Stimulated activated CD8-positive, alpha-beta memory T cell treated with anti-CD3 and anti-CD28 coated beads, Interleukin-7, amount 100 ng/mL, for 48 hours (primary cell): ENCODE measurements at regions not wholly inside any gene's neighbourhood (a gene's known extent, or its start where the extent isn't known, plus 50 kb on each side); places are given as distances from the start of the nearest gene placed in this dataset.
"Not testable (repeated sequence)": the region's sequence is repeated elsewhere in the genome, so short reads cannot be mapped to it uniquely, and the experiment has no call there.

Experiments
- DNase-seq, 2 donors: peaks; one replicate each; pipeline ENCODE4 v3.0.0-alpha.2; 2020; ENCODE audit warnings: low read depth in 1 of 2; ENCODE audit errors: extremely low read depth in 1 of 2

DNA sequence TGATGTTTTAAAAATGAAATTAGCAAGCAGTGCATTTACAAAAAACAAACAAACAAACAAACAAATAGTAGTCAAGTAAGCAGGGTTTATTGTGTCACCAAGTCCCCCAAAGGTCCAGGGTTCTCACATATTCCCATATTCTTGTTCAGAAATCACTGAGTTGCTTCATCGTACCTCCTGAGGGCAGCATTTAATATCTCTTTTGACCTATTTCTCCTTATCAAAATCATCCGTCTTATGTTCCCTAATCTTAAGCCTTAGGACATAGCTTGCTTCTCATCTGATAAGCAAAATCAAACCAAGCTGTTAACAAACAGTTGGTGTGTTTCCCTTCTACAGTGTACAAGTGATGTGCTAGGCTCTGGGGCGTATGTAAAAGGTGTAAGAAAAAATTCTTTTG, 109.5 kb upstream of the MAN2A1 start:
- no peak for DNase-seq

DNA sequence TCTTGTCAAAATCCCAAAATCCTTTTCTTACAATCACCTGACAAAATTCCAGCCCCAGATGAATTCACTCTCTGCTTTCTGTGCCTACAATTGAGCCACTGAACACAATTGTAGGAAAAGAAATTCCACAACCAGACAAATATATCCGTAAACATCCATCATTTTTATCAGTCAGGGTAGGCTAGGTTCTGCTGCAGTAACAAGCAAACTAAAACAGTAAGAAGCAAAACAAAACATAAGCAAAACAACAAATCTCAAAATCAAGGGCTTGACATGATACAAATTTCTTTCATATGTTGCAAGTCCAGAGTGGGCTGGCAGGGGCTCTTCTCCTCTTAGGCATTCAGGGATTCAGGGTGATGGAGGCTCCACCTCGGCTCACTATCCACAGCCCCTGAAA, 114.2 kb upstream of the MAN2A1 start:
- DNase-seq = no peak

DNA sequence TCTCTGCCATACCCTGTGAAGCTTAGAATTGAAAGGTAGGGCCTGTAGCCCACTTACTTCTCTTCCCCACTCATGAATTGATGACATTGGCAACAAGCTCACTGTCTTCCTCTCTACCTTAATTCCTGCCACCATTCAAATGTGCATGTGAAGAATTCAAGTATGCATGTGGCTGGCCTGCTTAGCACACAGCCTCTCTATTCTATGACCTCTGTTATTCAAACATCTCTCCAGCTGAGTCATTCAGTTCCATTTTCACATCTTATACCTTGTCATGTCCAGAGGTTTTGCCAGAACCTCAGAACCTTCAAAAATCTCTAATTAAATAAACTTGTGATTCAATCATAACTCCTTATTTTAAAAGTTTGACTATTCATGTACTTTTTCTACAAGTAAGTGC, 114.7 kb upstream of the MAN2A1 start:
- no peak for DNase-seq

DNA sequence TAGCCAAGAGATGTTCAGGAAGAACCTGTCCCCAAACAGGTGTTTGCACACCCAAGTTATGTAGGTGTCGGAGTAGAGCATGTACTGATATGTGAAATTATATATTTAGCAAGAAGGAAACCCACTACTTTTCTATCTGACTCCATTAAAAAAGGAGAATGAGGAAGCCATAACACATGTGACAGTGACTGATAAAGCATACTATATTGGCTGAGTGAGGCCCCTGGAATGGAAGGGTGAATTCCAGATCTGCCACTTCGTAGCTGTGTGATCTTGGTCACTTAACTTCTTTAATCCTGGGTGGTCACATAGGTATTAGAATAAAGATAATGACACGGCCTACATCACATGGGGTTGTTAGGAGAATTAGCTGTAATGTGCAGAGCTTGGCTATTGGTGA, 116.0 kb upstream of the MAN2A1 start:
- DNase-seq = no peak

DNA sequence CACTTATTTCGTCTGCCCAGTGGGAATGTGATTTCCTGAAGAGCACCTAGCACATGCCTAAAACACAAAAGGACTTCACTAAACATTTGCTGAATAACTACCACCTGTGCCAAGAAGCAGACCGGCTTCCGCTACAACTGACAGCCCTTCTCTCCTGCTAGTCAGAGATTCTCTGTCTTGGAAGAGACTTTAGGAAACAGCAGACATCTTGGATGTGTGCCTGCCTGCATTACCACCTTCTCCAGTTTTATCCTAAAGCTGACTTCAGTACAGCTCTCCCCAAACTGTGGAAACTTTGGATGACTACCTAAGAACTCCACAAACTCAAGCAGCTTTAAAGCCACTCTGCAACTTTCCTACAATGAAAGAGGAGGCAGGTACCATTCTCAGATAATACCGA, 116.5 kb upstream of the MAN2A1 start:
- DNase-seq = no peak

DNA sequence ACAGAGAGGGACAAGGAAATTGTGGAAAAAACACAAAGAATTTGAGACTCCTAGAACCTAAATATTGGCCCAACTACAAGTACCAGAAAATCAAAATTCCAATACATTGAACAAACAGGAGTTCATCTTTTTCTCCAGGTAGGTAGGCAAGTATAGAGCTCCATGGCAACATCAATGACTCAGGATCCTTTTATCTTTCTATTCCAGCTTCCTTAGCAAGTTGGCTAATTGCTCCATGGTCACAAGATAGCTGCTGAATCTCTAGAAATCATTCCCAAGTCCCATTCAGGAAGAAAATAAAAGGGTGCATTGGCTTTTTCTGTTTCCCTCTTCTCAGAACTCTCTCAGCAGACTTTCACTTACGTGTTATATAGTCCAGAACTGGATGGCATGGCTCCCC, 117.9 kb upstream of the MAN2A1 start:
- no peak for DNase-seq

DNA sequence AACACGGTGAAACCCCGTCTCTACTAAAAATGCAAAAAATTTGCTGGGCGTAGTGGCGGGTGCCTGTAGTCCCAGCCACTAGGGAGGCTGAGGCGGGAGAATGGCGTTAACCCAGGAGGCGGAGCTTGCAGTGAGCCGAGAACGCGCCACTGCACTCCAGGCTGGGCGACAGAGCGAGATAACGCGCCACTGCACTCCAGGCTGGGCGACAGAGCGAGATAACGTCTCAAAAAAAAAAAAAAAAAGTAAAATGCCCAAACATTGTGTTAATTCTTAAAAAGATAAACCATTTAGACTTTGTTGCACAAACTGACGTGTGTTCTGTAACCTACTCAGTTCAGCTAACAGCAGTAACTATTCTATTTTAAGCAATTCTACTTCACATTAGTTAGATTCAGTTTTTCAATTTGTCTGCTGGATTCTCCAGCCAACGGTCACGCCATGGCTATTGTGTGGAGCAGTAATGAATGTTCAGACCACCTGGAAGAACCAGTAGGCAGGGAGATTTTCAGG, 119.3 kb upstream of the MAN2A1 start:
- DNase-seq = no peak

DNA sequence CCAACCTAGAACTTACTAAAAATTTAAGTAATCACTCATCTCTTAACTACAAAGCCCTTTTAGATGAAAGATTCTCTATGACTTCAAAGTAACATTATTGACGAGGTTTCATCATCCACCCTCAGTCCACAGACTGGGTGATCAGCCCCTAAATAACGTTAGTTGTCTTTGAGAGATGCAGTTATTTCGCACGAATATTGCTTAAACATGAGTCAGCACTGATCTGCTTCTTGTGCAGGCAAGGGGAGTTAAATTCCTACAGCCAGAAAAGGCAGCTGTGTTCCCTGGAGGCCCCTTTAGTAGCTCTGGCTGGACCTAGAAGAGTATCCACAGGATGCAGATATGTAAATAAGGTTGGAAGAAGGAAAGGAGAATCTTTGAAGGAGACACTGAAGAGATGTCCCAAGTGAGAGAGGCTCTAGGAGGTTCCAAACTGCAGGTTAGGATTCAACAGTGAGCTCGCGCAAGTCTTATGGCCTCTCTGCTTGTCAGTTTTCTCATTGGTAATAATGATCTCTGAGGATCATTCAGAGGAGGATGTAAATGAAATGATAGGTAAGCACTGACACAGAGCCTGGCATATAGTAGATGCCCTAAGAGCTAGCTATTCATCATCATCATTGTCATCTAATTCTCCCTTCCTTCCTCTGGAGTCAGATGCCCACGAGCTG, 122.2 kb upstream of the MAN2A1 start:
- no peak for DNase-seq

DNA sequence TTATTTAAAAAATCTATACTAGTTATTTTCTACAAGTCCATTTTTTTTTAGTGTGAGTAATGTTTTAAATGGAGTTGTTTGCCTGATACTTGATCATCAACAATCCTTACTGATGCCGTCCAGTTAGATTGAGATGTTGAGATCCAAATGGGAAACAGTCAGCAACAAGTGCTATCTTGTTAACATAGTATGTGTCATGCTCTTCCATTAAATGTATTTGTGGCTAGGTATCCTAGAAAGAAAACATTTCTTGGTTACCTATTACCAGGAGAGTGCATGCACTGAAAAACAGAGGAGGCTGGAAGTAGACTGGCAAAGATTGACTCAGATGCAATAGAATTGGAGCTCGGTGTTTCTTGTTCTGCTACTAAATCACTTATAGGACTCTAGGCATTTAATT, 123.4 kb upstream of the MAN2A1 start:
- DNase-seq = no peak

DNA sequence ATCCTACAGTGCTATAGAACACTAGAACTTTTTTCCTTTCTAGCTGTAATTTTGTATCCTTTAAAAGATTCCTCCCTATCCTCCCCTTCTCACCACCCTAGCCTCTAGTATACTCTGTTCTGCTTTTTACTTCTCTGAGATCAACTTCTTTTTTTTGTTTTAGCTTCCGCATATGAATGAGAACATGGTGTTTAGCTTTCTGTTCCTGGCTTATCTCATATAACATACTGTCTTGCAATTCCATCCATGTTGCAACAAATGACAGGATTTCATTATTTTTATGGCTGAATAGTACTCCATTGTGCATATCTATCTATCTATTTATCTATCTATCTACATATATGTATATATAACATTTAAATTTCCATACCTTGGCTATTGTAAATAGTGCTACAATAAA, 126.0 kb upstream of the MAN2A1 start:
- no peak for DNase-seq

DNA sequence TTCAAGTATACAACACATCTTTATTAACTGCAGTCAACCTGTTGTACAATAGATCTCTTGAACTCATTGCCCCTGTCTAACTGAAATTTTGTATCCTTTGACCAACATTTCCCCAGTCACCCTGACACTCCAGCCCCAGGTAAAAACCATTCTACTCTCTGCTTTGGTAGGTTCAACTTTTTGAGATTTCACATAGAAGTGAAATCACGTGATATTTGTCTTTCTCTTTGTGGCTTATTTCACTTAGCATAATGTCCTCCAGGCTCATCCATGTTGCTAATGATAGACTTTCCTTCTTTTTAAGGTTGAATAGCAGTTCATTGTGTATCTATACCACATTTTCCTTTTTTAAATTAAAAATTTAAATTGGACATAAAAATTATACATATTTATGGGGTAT, 126.5 kb upstream of the MAN2A1 start:
- DNase-seq = no peak

DNA sequence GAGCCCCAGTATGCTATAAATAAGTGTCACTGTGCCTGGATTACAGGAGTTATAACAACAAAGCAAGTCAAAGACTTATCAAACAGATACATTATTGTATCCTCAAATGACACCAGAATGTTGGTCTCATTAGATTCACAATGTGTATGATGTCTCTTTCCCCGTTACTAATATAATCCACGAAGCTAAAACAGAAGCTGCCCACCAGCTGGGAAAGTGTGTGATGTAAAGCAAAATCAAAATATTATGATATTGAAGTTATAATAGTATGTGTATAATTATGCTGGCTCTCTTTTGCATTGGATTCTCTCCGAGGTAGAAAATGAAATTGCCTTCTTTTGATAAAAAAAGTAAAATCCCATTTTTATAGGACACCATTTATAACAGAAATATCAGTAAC, 127.3 kb upstream of the MAN2A1 start:
- DNase-seq = no peak

DNA sequence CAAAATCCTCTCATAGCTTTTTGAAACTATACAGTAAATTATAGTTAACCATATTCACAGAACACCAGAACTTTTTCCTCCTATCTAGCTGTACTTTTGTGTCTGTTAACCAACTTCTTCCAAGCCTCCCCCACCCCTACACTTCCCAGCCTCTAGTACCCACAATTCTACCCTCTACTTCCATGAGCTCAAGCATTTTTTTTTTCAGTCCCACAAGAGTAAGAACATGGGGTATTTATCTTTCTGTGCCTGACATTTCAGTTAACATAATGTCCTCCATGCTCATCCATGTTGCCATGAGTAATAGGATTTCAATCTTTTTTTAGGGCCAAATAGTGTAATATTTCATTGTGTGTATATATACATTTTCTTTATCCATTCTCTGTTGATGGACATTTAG, 128.3 kb upstream of the MAN2A1 start:
- no peak for DNase-seq

DNA sequence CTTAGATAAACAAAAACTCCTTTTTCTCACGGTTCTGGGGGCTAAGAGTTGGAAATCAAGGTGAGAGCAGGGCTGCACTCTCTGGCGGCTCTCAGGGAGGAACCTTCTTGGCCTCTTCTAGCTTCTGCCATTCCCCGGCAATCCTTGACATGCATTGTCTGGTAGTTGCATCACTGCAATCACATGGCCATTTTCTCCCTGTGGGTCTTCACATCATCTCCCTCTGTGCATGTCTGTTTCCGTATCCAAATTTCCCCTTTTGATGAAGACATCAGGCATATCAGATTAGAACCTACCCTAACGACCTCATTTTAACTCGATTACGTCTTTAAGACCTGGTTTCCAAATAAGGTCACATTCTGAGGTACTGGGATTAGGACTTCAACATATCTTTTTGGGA, 129.2 kb upstream of the MAN2A1 start:
- DNase-seq = no peak

DNA sequence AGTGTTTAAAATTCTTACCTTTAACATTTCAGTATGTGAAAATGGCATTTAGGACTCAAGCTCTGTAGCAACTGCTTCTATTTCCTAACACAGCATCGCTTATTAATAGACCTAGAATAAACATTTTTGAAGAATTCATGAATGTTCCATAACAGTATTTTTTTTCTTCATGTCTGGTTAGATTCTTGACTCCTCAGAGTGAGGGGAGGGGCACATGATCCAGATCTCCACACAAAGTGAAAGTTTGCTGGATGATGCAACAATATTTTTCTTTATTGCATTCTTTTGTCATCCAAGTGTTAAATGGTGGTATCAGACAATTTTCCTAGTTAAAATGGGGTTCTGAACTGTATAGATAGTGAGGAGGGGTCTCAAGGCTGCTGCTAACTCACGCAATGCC, 130.8 kb upstream of the MAN2A1 start:
- DNase-seq = no peak

DNA sequence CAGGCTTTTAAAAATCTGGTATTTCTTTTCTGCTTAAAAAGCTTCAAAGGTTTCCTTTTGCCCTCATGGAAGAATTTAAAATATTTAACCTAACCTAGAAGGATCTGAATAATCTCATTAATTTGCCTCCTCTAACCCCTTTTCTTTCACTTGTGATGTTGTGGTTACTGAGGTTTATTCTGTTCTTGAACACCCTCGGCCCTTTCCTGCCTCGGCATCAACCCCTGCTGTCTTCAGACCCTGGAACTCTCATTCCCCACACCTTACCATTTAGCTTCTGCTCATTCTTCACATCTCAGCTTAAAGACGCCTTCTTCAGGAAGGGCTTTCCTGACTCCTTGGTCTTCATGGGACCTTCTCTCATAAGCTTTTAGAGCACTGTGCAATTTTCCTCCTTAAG, 131.4 kb upstream of the MAN2A1 start:
- no peak for DNase-seq

DNA sequence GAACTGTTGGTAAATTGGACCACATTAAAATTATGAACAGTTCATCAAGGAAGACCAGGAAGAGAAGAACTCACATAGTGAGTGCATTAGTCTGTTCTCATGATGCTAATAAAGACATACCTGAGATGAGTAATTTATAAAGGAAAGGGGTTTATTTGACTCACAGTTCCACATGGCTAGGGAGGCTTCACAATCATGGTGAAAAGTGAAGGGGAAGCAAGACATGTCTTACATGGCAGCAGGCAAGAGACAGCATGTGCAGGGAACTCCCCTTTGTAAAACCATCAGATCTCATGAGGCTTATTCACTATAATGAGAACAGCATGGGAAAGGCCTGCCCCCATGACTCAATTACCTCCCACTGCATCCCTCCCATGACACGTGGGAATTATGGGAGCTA, 135.9 kb upstream of the MAN2A1 start:
- no peak for DNase-seq

DNA sequence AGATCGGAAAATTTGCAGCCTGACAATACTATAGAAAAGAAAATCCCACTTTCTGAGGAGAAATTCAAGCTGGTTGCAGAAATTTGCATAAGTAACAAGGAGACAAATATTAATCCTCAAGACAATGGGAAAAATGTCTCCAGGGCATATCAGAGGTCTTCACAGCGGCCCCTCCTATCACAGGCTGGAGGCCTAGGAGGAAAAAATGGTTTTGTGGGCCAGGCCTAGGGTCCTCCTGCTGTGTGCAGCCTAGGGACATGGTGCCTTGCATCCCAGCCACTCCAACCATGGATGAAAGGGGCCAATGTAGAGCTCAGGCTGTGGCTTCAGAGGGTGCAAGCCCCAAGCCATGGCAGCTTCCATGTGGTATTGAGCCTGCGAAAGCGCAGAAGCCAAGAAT, 138.5 kb upstream of the MAN2A1 start:
- DNase-seq = not testable (repeated sequence)

DNA sequence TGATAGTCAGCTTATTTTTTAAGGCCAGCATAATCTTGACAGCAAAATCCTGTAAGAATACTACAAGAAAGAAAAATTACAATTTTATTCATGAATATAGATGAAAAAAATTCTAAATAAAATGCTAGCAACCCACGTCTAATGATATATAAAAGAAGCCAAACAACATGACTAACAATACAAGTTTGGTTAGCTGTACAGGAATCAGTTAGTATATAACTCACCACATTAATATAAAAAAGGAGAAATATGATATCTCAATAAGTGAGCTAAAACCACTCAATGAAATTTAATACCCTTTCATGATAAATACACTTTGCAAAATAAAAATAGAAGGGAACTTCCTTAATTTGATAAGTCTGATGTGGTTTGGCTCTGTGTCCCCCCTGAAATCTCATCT, 139.7 kb upstream of the MAN2A1 start:
- DNase-seq = no peak

DNA sequence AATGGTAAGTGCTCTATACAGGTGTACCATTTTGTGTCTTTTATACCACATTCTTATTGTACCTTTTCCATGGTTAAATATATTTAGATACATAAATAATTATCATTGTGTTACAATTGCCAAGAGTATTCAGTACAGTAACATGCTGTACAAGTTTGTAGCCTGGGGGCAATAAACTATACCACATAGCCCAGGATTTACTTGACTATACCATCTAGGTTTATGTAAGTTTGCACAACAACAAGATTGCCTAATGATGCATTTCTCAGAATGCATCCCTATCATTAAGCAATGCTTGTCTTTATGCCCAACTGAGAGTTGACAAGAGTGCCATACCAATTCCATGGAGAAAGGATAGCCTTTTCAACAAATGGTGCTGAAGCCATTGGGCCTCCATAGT, 136.7 kb upstream of the PJA2 start:
- DNase-seq = no peak

DNA sequence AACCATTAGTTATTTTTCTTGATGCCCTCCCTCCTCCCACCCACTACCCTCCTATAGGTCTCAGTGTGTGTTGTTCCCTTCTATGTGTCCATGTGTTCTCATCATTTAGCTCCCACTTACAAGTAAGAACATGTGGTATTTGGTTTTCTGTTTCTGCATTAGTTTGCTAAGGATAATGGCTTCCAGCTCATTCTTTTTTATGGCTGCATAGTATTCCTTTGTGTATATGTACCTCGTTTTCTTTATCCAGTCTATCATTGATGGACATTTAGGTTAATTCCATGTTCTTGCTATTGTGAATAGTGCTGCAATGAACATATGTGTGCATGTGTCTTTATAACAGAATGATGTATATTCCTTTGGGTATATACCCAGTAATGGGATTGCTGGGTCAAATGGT, 135.1 kb upstream of the PJA2 start:
- not testable (repeated sequence) for DNase-seq

DNA sequence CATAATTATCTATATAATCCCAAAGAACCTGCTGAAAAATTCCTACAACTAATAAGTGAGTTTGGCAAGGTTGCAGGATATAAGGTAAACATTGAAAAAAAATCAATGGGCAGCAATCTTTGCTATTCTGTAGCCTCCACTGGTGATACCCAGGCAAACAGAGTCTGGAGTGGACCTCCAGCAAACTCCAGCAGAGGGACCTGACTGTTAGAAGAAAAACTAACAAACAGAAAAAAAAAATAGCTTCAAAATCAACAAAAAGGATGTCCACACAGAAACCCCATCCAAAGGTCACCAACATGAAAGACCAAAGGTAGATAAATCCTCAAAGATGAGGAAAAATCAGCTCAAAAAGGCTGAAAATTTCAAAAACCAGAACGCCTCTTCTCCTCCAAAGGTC, 128.9 kb upstream of the PJA2 start:
- DNase-seq = not testable (repeated sequence)

DNA sequence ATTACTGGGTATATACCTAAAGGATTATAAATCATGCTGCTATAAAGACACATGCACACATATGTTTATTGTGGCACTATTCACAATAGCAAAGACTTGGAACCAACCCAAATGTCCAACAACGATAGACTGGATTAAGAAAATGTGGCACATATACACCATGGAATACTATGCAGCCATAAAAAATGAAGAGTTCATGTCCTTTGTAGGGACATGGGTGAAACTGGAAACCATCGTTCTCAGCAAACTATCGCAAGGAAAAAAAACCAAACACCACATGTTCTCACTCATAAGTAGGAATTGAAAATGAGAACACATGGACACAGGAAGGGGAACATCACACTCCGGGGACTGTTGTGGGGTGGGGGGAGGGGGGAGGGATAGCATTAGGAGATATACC, 125.3 kb upstream of the PJA2 start:
- not testable (repeated sequence) for DNase-seq
